ENCODE measurements at regions not wholly inside any gene's neighbourhood (a gene's known extent, or its start where the extent isn't known, plus 50 kb on each side); places are given as distances from the start of the nearest gene placed in this dataset.
"Not testable (repeated sequence)": the region's sequence is repeated elsewhere in the genome, so short reads cannot be mapped to it uniquely, and the experiment has no call there.

GRCh38 chr2:236993286-236993685 lies 92.4 kb upstream of the COPS8 start:
- intact Hi-C loops (cut with DNase I; ENCODE audit: low total_unique reads): no loop called here
- peak in 1 of 2 donors; percentile 6 for DNase-seq (ENCODE audit: low spot score in 2 of 2)
- TF ChIP-seq POLR2A (IDR thresholded peaks at IDR 0.05) (no peak), CTCF (IDR thresholded peaks at IDR 0.05) (no peak)
- 87 to 96% methylated on average over 2 of the region's 2 CpGs for WGBS, 2 donors
- no peak overlapping the region for H3K4me3 ChIP-seq (ENCODE audit: low read depth, poor library complexity, severe bottlenecking)

- intact Hi-C loops (cut with DNase I; ENCODE audit: low total_unique reads): no loop called here
- TF ChIP-seq CTCF (IDR thresholded peaks at IDR 0.05) (no peak), POLR2A (IDR thresholded peaks at IDR 0.05) (no peak)
Observed at GRCh38 chr2:236994361-236994760, 91.3 kb upstream of the COPS8 start.

GRCh38 chr2:236997069-236997715 lies 88.5 kb upstream of the COPS8 start:
- H3K4me3 ChIP-seq (ENCODE audit: low read depth, poor library complexity, severe bottlenecking): no peak overlapping the region
- no peak for TF ChIP-seq CTCF (IDR thresholded peaks at IDR 0.05)
- TF ChIP-seq POLR2A (IDR thresholded peaks at IDR 0.05): no peak
- DNase-seq (ENCODE audit: low spot score in 2 of 2): no peak
- WGBS, 2 donors: 75 to 76% methylated on average over 8 of the region's 8 CpGs
- intact Hi-C loops (cut with DNase I; ENCODE audit: low total_unique reads): no loop called here

More at GRCh38 chr2:236994361-236994760, 91.3 kb upstream of the COPS8 start:
- DNase-seq (ENCODE audit: low spot score in 2 of 2): no peak
- no peak overlapping the region for H3K4me3 ChIP-seq (ENCODE audit: low read depth, poor library complexity, severe bottlenecking)
- 71 to 83% methylated on average over 9 of the region's 9 CpGs for WGBS, 2 donors

- no peak for DNase-seq (ENCODE audit: low spot score in 2 of 2)
- intact Hi-C loops (cut with DNase I; ENCODE audit: low total_unique reads): no loop called here
- no peak for TF ChIP-seq POLR2A (IDR thresholded peaks at IDR 0.05)
- 38 to 51% methylated on average over 1 of the region's 1 CpG for WGBS, 2 donors
- H3K4me3 ChIP-seq (ENCODE audit: low read depth, poor library complexity, severe bottlenecking): no peak overlapping the region
Observed at GRCh38 chr2:236998236-236998635, 87.5 kb upstream of the COPS8 start.

- intact Hi-C loops (cut with DNase I; ENCODE audit: low total_unique reads): no loop called here
- TF ChIP-seq POLR2A (IDR thresholded peaks at IDR 0.05): no peak
- no peak for TF ChIP-seq CTCF (IDR thresholded peaks at IDR 0.05)
- DNase-seq (ENCODE audit: low spot score in 2 of 2): no peak
- 90 to 93% methylated on average over 5 of the region's 5 CpGs for WGBS, 2 donors
- H3K4me3 ChIP-seq (ENCODE audit: low read depth, poor library complexity, severe bottlenecking): no peak overlapping the region
Observed at GRCh38 chr2:236998758-236999157, 86.9 kb upstream of the COPS8 start.

GRCh38 chr2:237000481-237000880 lies 85.2 kb upstream of the COPS8 start:
- H3K4me3 ChIP-seq (ENCODE audit: low read depth, poor library complexity, severe bottlenecking): no peak overlapping the region
- WGBS, 2 donors: 91 to 97% methylated on average over 3 of the region's 3 CpGs
- no peak for TF ChIP-seq CTCF (IDR thresholded peaks at IDR 0.05)
- intact Hi-C loops (cut with DNase I; ENCODE audit: low total_unique reads): no loop called here
- DNase-seq (ENCODE audit: low spot score in 2 of 2): no peak

GRCh38 chr2:237005341-237005740 lies 80.3 kb upstream of the COPS8 start:
- H3K4me3 ChIP-seq (ENCODE audit: low read depth, poor library complexity, severe bottlenecking); intact Hi-C loops (cut with DNase I; ENCODE audit: low total_unique reads); DNase-seq (ENCODE audit: low spot score in 2 of 2): not testable (repeated sequence)
- 92 to 95% methylated on average over 17 of the region's 17 CpGs for WGBS, 2 donors
